ENCODE measurements at regions not wholly inside any gene's neighbourhood (a gene's known extent, or its start where the extent isn't known, plus 50 kb on each side); places are given as distances from the start of the nearest gene placed in this dataset.

- Histone ChIP-seq H3K9me3 (no peaks in the 10 kb centered on the region), H3K4me1 (ENCODE audit: control insufficient read depth in 1 of 2, insufficient read depth in 1 of 2, low read depth in 1 of 2, low read length in 1 of 2) (no peaks in the 10 kb centered on the region), H3K27ac (no peak overlapping the region), H3K27me3 (peaks cover 26% of the 10 kb centered on the region), H3K36me3 (no peaks in the 10 kb centered on the region), H3K4me3 (ENCODE audit: low read depth in 1 of 2, low read length in 1 of 2) (no peak overlapping the region)
- no peak for TF ChIP-seq CTCF (IDR thresholded peaks at IDR 0.05)
Measured at GRCh38 chr14:101236496-101237251, 324.6 kb upstream of the DIO3 start.

- Histone ChIP-seq H3K27ac (no peak overlapping the region), H3K4me3 (ENCODE audit: low read depth in 1 of 2, low read length in 1 of 2) (no peak overlapping the region), H3K36me3 (no peaks in the 10 kb centered on the region), H3K4me1 (ENCODE audit: control insufficient read depth in 1 of 2, insufficient read depth in 1 of 2, low read depth in 1 of 2, low read length in 1 of 2) (no peaks in the 10 kb centered on the region), H3K27me3 (peaks cover 24% of the 10 kb centered on the region), H3K9me3 (no peaks in the 10 kb centered on the region)
- no peak for TF ChIP-seq CTCF (IDR thresholded peaks at IDR 0.05)
Measured at GRCh38 chr14:101237252-101237616, 324.1 kb upstream of the DIO3 start.

- no peak for TF ChIP-seq CTCF (IDR thresholded peaks at IDR 0.05)
- no peak overlapping the region for H3K27ac ChIP-seq
- H3K27me3 ChIP-seq = peaks cover 7% of the 10 kb centered on the region
Measured at GRCh38 chr14:101239065-101239464, 322.2 kb upstream of the DIO3 start.

GRCh38 chr14:101241147-101241546, 320.1 kb upstream of the DIO3 start:
- H3K27me3 ChIP-seq = peaks cover 24% of the 10 kb centered on the region
- TF ChIP-seq CTCF (IDR thresholded peaks at IDR 0.05) = no peak
- H3K4me1 ChIP-seq (ENCODE audit: control insufficient read depth in 1 of 2, insufficient read depth in 1 of 2, low read depth in 1 of 2, low read length in 1 of 2) = no peaks in the 10 kb centered on the region
- H3K4me3 ChIP-seq (ENCODE audit: low read depth in 1 of 2, low read length in 1 of 2) = no peak overlapping the region
- H3K9me3 ChIP-seq = no peaks in the 10 kb centered on the region
- no peaks in the 10 kb centered on the region for H3K36me3 ChIP-seq
- no peak overlapping the region for H3K27ac ChIP-seq

More at GRCh38 chr14:101239065-101239464, 322.2 kb upstream of the DIO3 start:
- H3K36me3 ChIP-seq = no peaks in the 10 kb centered on the region
- H3K4me1 ChIP-seq (ENCODE audit: control insufficient read depth in 1 of 2, insufficient read depth in 1 of 2, low read depth in 1 of 2, low read length in 1 of 2) = no peaks in the 10 kb centered on the region
- no peaks in the 10 kb centered on the region for H3K9me3 ChIP-seq
- no peak overlapping the region for H3K4me3 ChIP-seq (ENCODE audit: low read depth in 1 of 2, low read length in 1 of 2)

GRCh38 chr14:101241807-101242278, 319.5 kb upstream of the DIO3 start:
- H3K4me3 ChIP-seq (ENCODE audit: low read depth in 1 of 2, low read length in 1 of 2) = no peak overlapping the region

More at GRCh38 chr14:101241807-101242278, 319.5 kb upstream of the DIO3 start:
- TF ChIP-seq CTCF (IDR thresholded peaks at IDR 0.05) = no peak
- Histone ChIP-seq H3K9me3 (no peaks in the 10 kb centered on the region), H3K27ac (no peak overlapping the region), H3K4me1 (ENCODE audit: control insufficient read depth in 1 of 2, insufficient read depth in 1 of 2, low read depth in 1 of 2, low read length in 1 of 2) (no peaks in the 10 kb centered on the region), H3K27me3 (peaks cover 31% of the 10 kb centered on the region), H3K36me3 (no peaks in the 10 kb centered on the region)
